Uterus (tissue), 3 donors: ENCODE measurements at regions not wholly inside any gene's neighbourhood (a gene's known extent, or its start where the extent isn't known, plus 50 kb on each side); places are given as distances from the start of the nearest gene placed in this dataset.

Source experiments
- DNase-seq, 2 donors: peaks; one replicate each; pipeline ENCODE4 v3.0.0-alpha.2; 2019 to 2020
- H3K27ac ChIP-seq, 2 donors: fragments of 200-600 bp; sonication (generic); 1 replicate in 1 of 2; 2 replicates in 1 of 2; pipeline ENCODE4 v1.5.1; 2016 to 2018
- H3K27me3 ChIP-seq, 2 donors: fragments of 200-600 bp; sonication (generic); one replicate each; pipeline ENCODE4 v1.5.1; 2018 to 2019; ENCODE audit warnings: control low read depth in 1 of 2
- H3K36me3 ChIP-seq, 2 donors: fragments of 200-600 bp; sonication (generic); one replicate each; pipeline ENCODE4 v1.5.1; 2019; ENCODE audit warnings: control low read depth in 1 of 2
- H3K4me1 ChIP-seq, 2 donors: fragments of 200-600 bp; sonication (generic); one replicate each; pipeline ENCODE4 v1.5.1; 2018 to 2019; ENCODE audit warnings: control low read depth in 1 of 2
- H3K4me3 ChIP-seq, 2 donors: fragments of 200-600 bp; sonication (generic); 1 replicate in 1 of 2; 2 replicates in 1 of 2; pipeline ENCODE4 v1.5.1; 2018 to 2019; ENCODE audit warnings: mild to moderate bottlenecking in 1 of 2
- H3K9me3 ChIP-seq, 2 donors: fragments of 200-600 bp; sonication (generic); one replicate each; pipeline ENCODE4 v1.5.1; 2019; ENCODE audit warnings: control low read depth in 1 of 2
- POLR2A ChIP-seq, 2 donors: fragments of 450-650 bp; IDR thresholded peaks; one replicate each; pipeline ENCODE4 v1.6.1; 2016; ENCODE audit warnings: antibody characterized with exemption in 2 of 2, mild to moderate bottlenecking in 1 of 2, moderate library complexity in 1 of 2
- intact Hi-C: fragments of 100-400 bp; cut with DNase I; formaldehyde crosslinking; loops from one replicate; pipeline ENCODE4 v1.15.1; 2023; ENCODE audit warnings: low total_unique reads
- TF ChIP-seq, protein P1 (sequence below), 4 experiments: fragments of 200-600 bp in 2 of 4; fragments of 450-650 bp in 2 of 4; sonication (generic) in 2 of 4; IDR thresholded peaks; one replicate each; pipeline ENCODE4 v1.5.1; 2016 to 2019; ENCODE audit warnings: antibody characterized with exemption in 4 of 4, mild to moderate bottlenecking in 2 of 4, moderate library complexity in 1 of 4
- donor health status: DM: yes; HTN: yes; CAD: no.

DNA sequence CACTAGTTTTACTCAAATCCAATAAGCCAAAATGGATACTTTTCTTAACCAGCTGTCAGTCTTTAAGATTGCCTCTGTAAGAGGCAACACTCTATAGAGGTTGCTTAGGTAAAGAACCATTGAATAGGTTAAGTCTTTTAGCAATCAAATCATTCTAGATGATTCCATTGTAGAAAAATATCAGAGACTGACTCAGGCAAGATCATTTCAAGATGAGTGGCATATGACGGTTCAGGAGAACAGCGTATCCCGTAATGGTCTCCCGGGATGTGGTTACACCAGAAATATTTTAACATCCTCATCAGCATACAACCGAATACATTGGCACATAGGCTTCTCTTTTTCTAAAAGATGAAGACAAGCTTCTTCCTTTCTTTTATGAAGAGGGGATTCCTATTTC, 641.7 kb upstream of the AGA start:
- TF ChIP-seq, protein P1, sequence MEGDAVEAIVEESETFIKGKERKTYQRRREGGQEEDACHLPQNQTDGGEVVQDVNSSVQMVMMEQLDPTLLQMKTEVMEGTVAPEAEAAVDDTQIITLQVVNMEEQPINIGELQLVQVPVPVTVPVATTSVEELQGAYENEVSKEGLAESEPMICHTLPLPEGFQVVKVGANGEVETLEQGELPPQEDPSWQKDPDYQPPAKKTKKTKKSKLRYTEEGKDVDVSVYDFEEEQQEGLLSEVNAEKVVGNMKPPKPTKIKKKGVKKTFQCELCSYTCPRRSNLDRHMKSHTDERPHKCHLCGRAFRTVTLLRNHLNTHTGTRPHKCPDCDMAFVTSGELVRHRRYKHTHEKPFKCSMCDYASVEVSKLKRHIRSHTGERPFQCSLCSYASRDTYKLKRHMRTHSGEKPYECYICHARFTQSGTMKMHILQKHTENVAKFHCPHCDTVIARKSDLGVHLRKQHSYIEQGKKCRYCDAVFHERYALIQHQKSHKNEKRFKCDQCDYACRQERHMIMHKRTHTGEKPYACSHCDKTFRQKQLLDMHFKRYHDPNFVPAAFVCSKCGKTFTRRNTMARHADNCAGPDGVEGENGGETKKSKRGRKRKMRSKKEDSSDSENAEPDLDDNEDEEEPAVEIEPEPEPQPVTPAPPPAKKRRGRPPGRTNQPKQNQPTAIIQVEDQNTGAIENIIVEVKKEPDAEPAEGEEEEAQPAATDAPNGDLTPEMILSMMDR (IDR thresholded peaks at IDR 0.05), result no peak
- no peak for TF ChIP-seq POLR2A (IDR thresholded peaks at IDR 0.05)
- Histone ChIP-seq H3K27me3 (no peaks in the 10 kb centered on the region), H3K9me3 (no peaks in the 10 kb centered on the region), H3K36me3 (no peaks in the 10 kb centered on the region), H3K4me3 (no peak overlapping the region), H3K4me1 (no peaks in the 10 kb centered on the region), H3K27ac (no peak overlapping the region)
- intact Hi-C loops, result no loop called here
- no peak for DNase-seq

DNA sequence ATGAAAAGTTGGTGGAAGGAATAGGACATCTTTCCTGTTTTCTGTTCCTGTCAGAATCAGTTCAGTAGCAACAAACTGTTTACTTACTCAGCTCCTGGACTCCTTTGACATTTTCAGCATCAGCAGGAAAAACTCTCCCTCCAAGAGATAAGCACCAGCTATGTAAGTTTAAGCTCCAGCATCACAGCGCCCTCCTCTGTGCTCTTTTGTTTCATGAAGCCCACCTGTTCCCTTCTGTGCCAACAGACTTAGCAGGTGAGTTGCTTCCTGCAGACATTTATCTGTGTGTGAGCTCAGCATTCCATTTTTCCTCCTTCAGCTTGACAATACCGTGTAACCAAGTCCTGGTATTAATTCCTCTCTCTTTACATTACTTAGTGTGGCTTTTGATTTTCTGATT, 644.1 kb upstream of the AGA start:
- Histone ChIP-seq H3K27me3 (no peaks in the 10 kb centered on the region), H3K36me3 (no peaks in the 10 kb centered on the region), H3K4me3 (no peak overlapping the region), H3K27ac (no peak overlapping the region), H3K9me3 (no peaks in the 10 kb centered on the region), H3K4me1 (no peaks in the 10 kb centered on the region)
- TF ChIP-seq, protein P1 (IDR thresholded peaks at IDR 0.05), result no peak
- TF ChIP-seq POLR2A (IDR thresholded peaks at IDR 0.05), result no peak
- intact Hi-C loops, result no loop called here
- no peak for DNase-seq

DNA sequence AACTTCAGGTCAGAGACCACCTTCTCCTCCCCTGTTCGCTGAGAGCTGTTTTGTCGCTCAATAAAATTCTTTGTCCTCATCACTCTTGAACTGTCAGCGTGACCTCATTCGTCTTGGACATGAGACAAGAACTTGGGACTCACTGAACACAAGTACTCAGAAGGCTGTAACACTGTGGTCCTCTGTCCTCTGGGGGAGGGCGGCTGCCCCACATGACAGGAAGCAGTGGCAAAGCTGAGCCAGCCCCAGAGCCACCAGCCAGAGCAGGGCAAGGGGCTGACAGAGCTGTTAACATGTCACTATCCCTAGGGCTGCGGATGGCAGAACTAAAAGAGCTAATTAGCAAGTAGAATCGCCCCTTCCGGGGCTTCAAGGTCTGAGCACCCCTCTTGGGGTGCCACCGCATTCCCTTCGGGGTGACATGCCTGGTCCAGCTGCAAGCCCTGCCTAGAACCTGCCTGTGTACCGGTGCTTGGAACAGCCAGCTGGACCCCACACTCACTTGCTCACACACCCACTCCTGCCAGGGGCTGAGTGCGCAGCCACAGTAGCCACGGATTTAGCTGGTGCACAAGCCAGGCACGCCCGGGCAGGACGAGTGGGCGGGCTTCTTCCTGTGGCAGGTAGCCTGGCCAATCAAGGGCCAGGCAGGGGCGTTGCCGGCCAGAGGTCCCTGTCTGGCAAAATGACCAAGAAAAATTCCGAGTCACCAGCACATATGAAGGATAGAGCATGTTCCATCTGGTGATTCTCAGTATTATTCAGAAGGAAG, 648.6 kb upstream of the AGA start:
- Histone ChIP-seq H3K4me3 (no peak overlapping the region), H3K9me3 (no peaks in the 10 kb centered on the region), H3K4me1 (no peaks in the 10 kb centered on the region), H3K27me3 (no peaks in the 10 kb centered on the region), H3K27ac (no peak overlapping the region), H3K36me3 (no peaks in the 10 kb centered on the region)
- TF ChIP-seq, protein P1 (IDR thresholded peaks at IDR 0.05), result no peak
- no peak for TF ChIP-seq POLR2A (IDR thresholded peaks at IDR 0.05)
- intact Hi-C loops, result no loop called here
- DNase-seq, result no peak

DNA sequence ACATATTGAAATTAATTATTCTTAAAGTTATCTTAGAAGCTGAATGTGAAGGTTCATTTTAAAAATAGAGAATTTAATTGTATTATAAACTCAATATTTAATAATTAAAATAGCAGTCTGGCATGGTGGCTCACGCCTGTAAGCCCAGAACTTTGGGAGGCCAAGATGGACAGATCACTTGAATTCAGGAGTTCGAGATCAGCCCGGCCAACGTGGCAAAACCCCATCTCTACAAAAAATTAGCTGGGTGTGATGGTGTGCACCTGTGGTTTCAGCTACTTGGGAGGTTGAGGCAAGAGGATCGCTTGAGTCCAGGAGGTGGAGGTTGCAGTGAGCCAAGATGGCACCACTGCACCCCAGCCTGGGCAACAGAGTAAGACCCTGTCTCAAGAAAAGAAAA, 659.9 kb upstream of the AGA start:
- Histone ChIP-seq H3K4me1 (no peaks in the 10 kb centered on the region), H3K4me3 (no peak overlapping the region), H3K27me3 (no peaks in the 10 kb centered on the region), H3K36me3 (no peaks in the 10 kb centered on the region), H3K27ac (no peak overlapping the region), H3K9me3 (no peaks in the 10 kb centered on the region)
- TF ChIP-seq, protein P1 (IDR thresholded peaks at IDR 0.05), result no peak
- TF ChIP-seq POLR2A (IDR thresholded peaks at IDR 0.05), result no peak
- no peak for DNase-seq
- intact Hi-C loops, result no loop called here

DNA sequence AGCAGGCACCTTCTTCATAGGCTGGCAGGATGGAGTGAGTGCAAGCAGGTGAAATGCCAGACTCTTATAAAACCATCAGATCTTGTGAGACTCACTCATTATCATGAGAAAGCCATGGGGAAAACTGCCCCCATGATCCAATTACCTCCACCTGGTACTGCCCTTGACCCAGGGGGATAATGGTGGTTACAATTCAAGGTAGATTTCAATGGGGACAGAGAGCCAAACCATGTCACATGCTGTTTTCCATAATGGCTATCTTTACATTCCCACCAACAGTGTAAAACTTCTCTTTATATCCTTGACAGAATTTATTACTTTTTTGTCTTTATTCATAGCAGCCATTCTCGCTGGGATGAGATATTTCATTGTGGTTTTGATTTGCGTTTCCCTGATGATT, 663.0 kb upstream of the AGA start:
- no peak overlapping the region for H3K4me3 ChIP-seq
- no peaks in the 10 kb centered on the region for H3K27me3 ChIP-seq
- H3K36me3 ChIP-seq, result no peaks in the 10 kb centered on the region
- no peak overlapping the region for H3K27ac ChIP-seq
- no peaks in the 10 kb centered on the region for H3K9me3 ChIP-seq
- H3K4me1 ChIP-seq, result no peaks in the 10 kb centered on the region
- TF ChIP-seq, protein P1 (IDR thresholded peaks at IDR 0.05), result no peak
- TF ChIP-seq POLR2A (IDR thresholded peaks at IDR 0.05), result no peak
- DNase-seq, result no peak
- intact Hi-C loops, result no loop called here
